ENCODE measurements at regions not wholly inside any gene's neighbourhood (a gene's known extent, or its start where the extent isn't known, plus 50 kb on each side); places are given as distances from the start of the nearest gene placed in this dataset.

- FAIRE-seq, result peak; percentile 81
- Histone ChIP-seq H3K4me3 (ENCODE audit: insufficient read depth, low read depth, low read length) (no peak overlapping the region), H3K79me2 (ENCODE audit: insufficient read depth, low read length) (no peaks in the 10 kb centered on the region)
Measured at GRCh38 chr6:133764008-133764753, 124.7 kb upstream of the TCF21 start.

GRCh38 chr6:133764754-133765208 lies 124.1 kb upstream of the TCF21 start:
- no peak overlapping the region for H3K4me3 Mint-ChIP-seq (ENCODE audit: unreplicated experiment)
- H3K27ac Mint-ChIP-seq (ENCODE audit: unreplicated experiment), result no peak overlapping the region
- H3K27me3 ChIP-seq (ENCODE audit: insufficient read depth, low read length), result no peaks in the 10 kb centered on the region
- H3K4me3 ChIP-seq (ENCODE audit: insufficient read depth, low read depth, low read length), result no peak overlapping the region
- peaks cover 26% of the 10 kb centered on the region for H3K4me1 Mint-ChIP-seq (ENCODE audit: low read depth, unreplicated experiment)
- no peaks in the 10 kb centered on the region for H4K20me1 ChIP-seq (ENCODE audit: insufficient read depth, low read length)
- no peaks in the 10 kb centered on the region for H3K9me3 ChIP-seq (ENCODE audit: insufficient read depth, low read depth, low read length)
- no peaks in the 10 kb centered on the region for H3K27me3 Mint-ChIP-seq (ENCODE audit: low read depth, unreplicated experiment)
- H3K4me2 ChIP-seq (ENCODE audit: low read length), result peak overlapping the region; percentile 57
- H3K36me3 Mint-ChIP-seq (ENCODE audit: low read depth, unreplicated experiment), result no peaks in the 10 kb centered on the region
- FAIRE-seq (peak; percentile 67), DNase-seq (ENCODE audit: low read depth) (no peak)
- TF ChIP-seq CTCF (IDR thresholded peaks at IDR 0.05; ENCODE audit: insufficient read depth, low read depth, low read length) (no peak), EZH2 (IDR thresholded peaks at IDR 0.05; ENCODE audit: insufficient read depth, low read length) (no peak)
- no peak overlapping the region for H2AFZ ChIP-seq (ENCODE audit: low read depth, low read length)
- H3K79me2 ChIP-seq (ENCODE audit: insufficient read depth, low read length), result no peaks in the 10 kb centered on the region
- H3K9ac ChIP-seq (ENCODE audit: low read length), result peak overlapping the region; percentile 29
- no peaks in the 10 kb centered on the region for H3K36me3 ChIP-seq (ENCODE audit: insufficient read depth, low read length)
- H3K4me1 ChIP-seq (ENCODE audit: insufficient read depth, low read length), result peaks cover 35% of the 10 kb centered on the region
- H3K9me3 Mint-ChIP-seq (ENCODE audit: unreplicated experiment), result no peaks in the 10 kb centered on the region
- peak overlapping the region; percentile 65 for H3K27ac ChIP-seq (ENCODE audit: low read depth, low read length)

More at GRCh38 chr6:133764008-133764753, 124.7 kb upstream of the TCF21 start:
- Mint-ChIP-seq H3K27ac (ENCODE audit: unreplicated experiment) (peak overlapping the region; percentile 38), H3K4me3 (ENCODE audit: unreplicated experiment) (no peak overlapping the region), H3K4me1 (ENCODE audit: low read depth, unreplicated experiment) (peaks cover 23% of the 10 kb centered on the region), H3K36me3 (ENCODE audit: low read depth, unreplicated experiment) (no peaks in the 10 kb centered on the region), H3K27me3 (ENCODE audit: low read depth, unreplicated experiment) (no peaks in the 10 kb centered on the region), H3K9me3 (ENCODE audit: unreplicated experiment) (no peaks in the 10 kb centered on the region)
- Histone ChIP-seq H3K9ac (ENCODE audit: low read length) (peak overlapping the region; percentile 29), H3K27me3 (ENCODE audit: insufficient read depth, low read length) (no peaks in the 10 kb centered on the region), H3K4me2 (ENCODE audit: low read length) (peak overlapping the region; percentile 57), H3K4me1 (ENCODE audit: insufficient read depth, low read length) (peaks cover 29% of the 10 kb centered on the region), H3K27ac (ENCODE audit: low read depth, low read length) (peak overlapping the region; percentile 65), H3K9me3 (ENCODE audit: insufficient read depth, low read depth, low read length) (no peaks in the 10 kb centered on the region), H3K36me3 (ENCODE audit: insufficient read depth, low read length) (no peaks in the 10 kb centered on the region), H2AFZ (ENCODE audit: low read depth, low read length) (no peak overlapping the region), H4K20me1 (ENCODE audit: insufficient read depth, low read length) (no peaks in the 10 kb centered on the region)
- no peak for TF ChIP-seq EZH2 (IDR thresholded peaks at IDR 0.05; ENCODE audit: insufficient read depth, low read length)
- TF ChIP-seq CTCF (IDR thresholded peaks at IDR 0.05; ENCODE audit: insufficient read depth, low read depth, low read length), result no peak
- DNase-seq (ENCODE audit: low read depth), result peak; percentile 79
